NCI-H146 treated with DMSO at 0.1 percent for 48 hours (cell line): ENCODE measurements at regions not wholly inside any gene's neighbourhood (a gene's known extent, or its start where the extent isn't known, plus 50 kb on each side); places are given as distances from the start of the nearest gene placed in this dataset.
A peak's percentile ranks its signal among the peaks of the same experiment; 100 is the strongest.

ENCODE experiments used
- DNase-seq: peaks from one replicate; lab custom pipeline; 2025; ENCODE audit not compliant: unreplicated experiment; lab: John Stamatoyannopoulos, UW

GRCh38 chr12:77630790-77631445 is 199.8 kb upstream of the NAV3 start:
- DNase-seq, result no peak

- DNase-seq, result no peak
Observed at GRCh38 chr12:77630344-77630743, 200.3 kb upstream of the NAV3 start.

GRCh38 chr12:77629141-77629540 is 201.6 kb upstream of the NAV3 start:
- DNase-seq, result no peak

- no peak for DNase-seq
Observed at GRCh38 chr12:77625441-77625840, 205.3 kb upstream of the NAV3 start.

GRCh38 chr12:77619425-77619824 is 211.3 kb upstream of the NAV3 start:
- DNase-seq, result no peak

GRCh38 chr12:77617818-77618217 is 212.9 kb upstream of the NAV3 start:
- no peak for DNase-seq

GRCh38 chr12:77615332-77615731 is 215.4 kb upstream of the NAV3 start:
- no peak for DNase-seq

- no peak for DNase-seq
Observed at GRCh38 chr12:77613411-77613810, 217.3 kb upstream of the NAV3 start.

GRCh38 chr12:77610446-77610845 is 220.2 kb upstream of the NAV3 start:
- no peak for DNase-seq

- DNase-seq, result no peak
Observed at GRCh38 chr12:77609016-77609415, 221.7 kb upstream of the NAV3 start.

GRCh38 chr12:77608271-77608824 is 222.3 kb upstream of the NAV3 start:
- DNase-seq, result no peak

GRCh38 chr12:77606348-77606747 is 224.3 kb upstream of the NAV3 start:
- no peak for DNase-seq

GRCh38 chr12:77603946-77604345 is 226.7 kb upstream of the NAV3 start:
- no peak for DNase-seq

- DNase-seq, result no peak
Observed at GRCh38 chr12:77601069-77601468, 229.6 kb upstream of the NAV3 start.

GRCh38 chr12:77600468-77600843 is 230.2 kb upstream of the NAV3 start:
- no peak for DNase-seq

GRCh38 chr12:77599782-77600467 is 230.8 kb upstream of the NAV3 start:
- no peak for DNase-seq

GRCh38 chr12:77594366-77594765 is 236.3 kb upstream of the NAV3 start:
- DNase-seq, result no peak

- DNase-seq, result no peak
Observed at GRCh38 chr12:77592836-77593235, 237.9 kb upstream of the NAV3 start.

- peak; percentile 8 for DNase-seq
Observed at GRCh38 chr12:77591959-77592743, 238.5 kb upstream of the NAV3 start.

GRCh38 chr12:77590306-77590705 is 240.4 kb upstream of the NAV3 start:
- no peak for DNase-seq

- no peak for DNase-seq
Observed at GRCh38 chr12:77584860-77585259, 245.8 kb upstream of the NAV3 start.
